ENCODE measurements at regions not wholly inside any gene's neighbourhood (a gene's known extent, or its start where the extent isn't known, plus 50 kb on each side); places are given as distances from the start of the nearest gene placed in this dataset.

GRCh38 chr6:43868467-43868866 lies 98.5 kb downstream of the VEGFA start:
- TF ChIP-seq CTCF (IDR thresholded peaks at IDR 0.05), result no peak
- TF ChIP-seq POLR2A (IDR thresholded peaks at IDR 0.05), result no peak
